Stomach (tissue), 8 donors: ENCODE measurements at regions not wholly inside any gene's neighbourhood (a gene's known extent, or its start where the extent isn't known, plus 50 kb on each side); places are given as distances from the start of the nearest gene placed in this dataset.
A peak's percentile ranks its signal among the peaks of the same experiment; 100 is the strongest.

Experiments used
- DNase-seq, 2 donors: peaks; one replicate each; pipeline versions ENCODE4 v3.0.0 to v3.0.0-alpha.2; 2013 to 2019
- H3K27ac ChIP-seq, 5 donors: fragments of 200-600 bp in 4 of 5; sonication (generic) in 4 of 5; one replicate each; pipeline ENCODE4 v1.5.1; 2013 to 2019; ENCODE audit warnings: mild to moderate bottlenecking in 1 of 5, moderate library complexity in 1 of 5
- H3K27me3 ChIP-seq, 3 donors: fragments of 200-600 bp; sonication (generic); one replicate each; pipeline ENCODE4 v1.5.1; 2017 to 2019; ENCODE audit warnings: mixed run types in 1 of 3
- H3K36me3 ChIP-seq, 4 donors: fragments of 200-600 bp; sonication (generic); 1 replicate in 3 of 4; 2 replicates in 1 of 4; pipeline ENCODE4 v1.5.1; 2016 to 2019
- H3K4me1 ChIP-seq, 4 donors: fragments of 200-600 bp; sonication (generic); one replicate each; pipeline ENCODE4 v1.5.1; 2016 to 2019
- H3K4me3 ChIP-seq, 4 donors: fragments of 200-600 bp; sonication (generic) in 3 of 4; one replicate each; pipeline ENCODE4 v1.5.1; 2016 to 2019; ENCODE audit warnings: mild to moderate bottlenecking in 1 of 4
- H3K9me3 ChIP-seq, 4 donors: fragments of 200-600 bp; sonication (generic); one replicate each; pipeline ENCODE4 v1.5.1; 2016 to 2019
- CTCF ChIP-seq, 7 experiments: fragments of 450-650 bp in 4 of 7; fragments of 200-600 bp in 3 of 7; sonication (generic) in 3 of 7; IDR thresholded peaks; one replicate each; pipeline ENCODE4 v1.5.1; 2016 to 2019; ENCODE audit warnings: antibody characterized with exemption in 7 of 7, control low read depth in 2 of 7, mild to moderate bottlenecking in 1 of 7
- EP300 ChIP-seq: sonication (generic); formaldehyde crosslinking; IDR thresholded peaks from one replicate; pipeline ENCODE4 v1.6.1; 2017; ENCODE audit warnings: antibody characterized with exemption
- POLR2A ChIP-seq, 4 donors: fragments of 450-650 bp; IDR thresholded peaks; one replicate each; pipeline ENCODE4 v1.6.1; 2016; ENCODE audit warnings: antibody characterized with exemption in 4 of 4, control low read depth in 2 of 4, mild to moderate bottlenecking in 1 of 4, moderate library complexity in 1 of 4
- POLR2AphosphoS5 ChIP-seq, 3 donors: sonication (generic); formaldehyde crosslinking; IDR thresholded peaks; one replicate each; pipeline ENCODE4 v1.6.1; 2016; ENCODE audit warnings: antibody characterized with exemption in 3 of 3
- WGBS, 5 donors: extraction: QIAGEN DNeasy Blood & Tissue Kit in 3 of 5; methylation state at CpG; one replicate each; pipeline versions ENCODE4 v1.1.5 to v1.1.7; 2013 to 2018; 5-methylcytosine and 5-hydroxymethylcytosine counted together
- intact Hi-C: fragments of 100-400 bp; cut with DNase I; formaldehyde crosslinking; loops from one replicate; pipeline ENCODE4 v1.15.1; 2023; ENCODE audit warnings: low total_unique reads
- donor health status: healthy with polysubstance abuse.
- donor health status: Bipolar disorder and iron deficiency.
- donor health status: healthy.

DNA sequence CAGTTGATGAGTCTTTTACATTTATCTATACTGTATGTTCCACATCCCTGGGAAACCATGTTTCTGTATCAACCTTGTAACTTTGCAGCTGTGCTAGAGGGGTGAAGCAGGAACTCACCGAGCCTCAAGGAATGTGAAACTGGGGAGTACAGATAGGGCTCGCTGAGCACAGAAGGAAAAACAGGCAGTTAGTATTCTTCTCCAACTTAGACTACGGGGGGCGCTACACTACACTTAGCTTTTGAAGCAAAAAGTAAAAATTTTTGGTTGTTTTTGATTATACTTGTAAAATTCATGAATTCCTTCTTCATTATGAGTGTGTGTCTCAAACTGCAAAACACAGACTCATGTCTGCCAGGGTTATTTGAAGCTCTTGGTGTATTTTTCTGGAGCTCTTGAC, 132.7 kb upstream of the RGMA start:
- Histone ChIP-seq H3K27me3 (no peaks in the 10 kb centered on the region), H3K9me3 (no peaks in the 10 kb centered on the region), H3K36me3 (no peaks in the 10 kb centered on the region), H3K27ac (no peak overlapping the region), H3K4me3 (no peak overlapping the region), H3K4me1 (no peaks in the 10 kb centered on the region)
- intact Hi-C loops: no loop called here
- 36 to 48% (median 42%) methylated on average over 4 of the region's 4 CpGs for WGBS, 5 donors
- no peak for TF ChIP-seq EP300
- TF ChIP-seq CTCF (IDR thresholded peaks at IDR 0.05): no peak
- no peak for TF ChIP-seq POLR2AphosphoS5 (IDR thresholded peaks at IDR 0.05)
- TF ChIP-seq POLR2A (IDR thresholded peaks at IDR 0.05): no peak
- no peak for DNase-seq

GRCh38 chr15:93219859-93220420, 130.9 kb upstream of the RGMA start:
- Histone ChIP-seq H3K4me3 (no peak overlapping the region), H3K36me3 (no peaks in the 10 kb centered on the region), H3K9me3 (no peaks in the 10 kb centered on the region), H3K27me3 (no peaks in the 10 kb centered on the region), H3K4me1 (no peaks in the 10 kb centered on the region), H3K27ac (no peak overlapping the region)
- intact Hi-C loops: no loop called here
- no peak for TF ChIP-seq POLR2AphosphoS5 (IDR thresholded peaks at IDR 0.05)
- no peak for TF ChIP-seq POLR2A (IDR thresholded peaks at IDR 0.05)
- no peak for TF ChIP-seq EP300
- no peak for TF ChIP-seq CTCF (IDR thresholded peaks at IDR 0.05)
- 71 to 88% (median 81%) methylated on average over 2 of the region's 2 CpGs for WGBS, 5 donors
- peak in 1 of 2 donors; percentile 25 for DNase-seq

- Histone ChIP-seq H3K9me3 (no peaks in the 10 kb centered on the region), H3K4me3 (no peak overlapping the region), H3K36me3 (no peaks in the 10 kb centered on the region), H3K27ac (no peak overlapping the region), H3K27me3 (no peaks in the 10 kb centered on the region), H3K4me1 (no peaks in the 10 kb centered on the region)
- no peak for DNase-seq
- intact Hi-C loops: no loop called here
- no peak for TF ChIP-seq EP300
- no peak for TF ChIP-seq CTCF (IDR thresholded peaks at IDR 0.05)
- no peak for TF ChIP-seq POLR2AphosphoS5 (IDR thresholded peaks at IDR 0.05)
- TF ChIP-seq POLR2A (IDR thresholded peaks at IDR 0.05): no peak
- 50 to 88% (median 74%) methylated on average over 1 of the region's 1 CpG for WGBS, 5 donors
These were observed 128.3 kb upstream of the RGMA start for GRCh38 chr15:93217343-93217742.

DNA sequence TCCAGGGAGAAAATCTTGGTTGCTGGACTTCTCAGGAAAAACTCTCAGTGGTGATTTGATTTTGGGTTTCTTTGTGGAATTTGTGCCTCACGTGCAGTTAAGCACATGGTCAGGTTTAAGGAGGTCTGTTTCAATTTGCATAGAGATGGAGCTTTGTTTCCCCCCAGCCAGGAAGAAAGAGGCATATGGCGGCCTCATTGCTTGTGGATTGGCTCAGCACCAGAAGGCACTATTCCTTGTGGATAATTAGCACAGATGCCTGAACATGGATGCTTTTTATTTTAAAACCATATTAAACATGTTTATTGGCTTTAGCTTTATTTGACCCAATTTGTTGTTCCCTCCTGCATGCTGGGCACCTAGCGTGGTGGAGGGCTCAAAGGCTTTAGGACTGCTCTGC, 125.1 kb upstream of the RGMA start:
- Histone ChIP-seq H3K4me3 (no peak overlapping the region), H3K27ac (no peak overlapping the region), H3K9me3 (no peaks in the 10 kb centered on the region), H3K36me3 (no peaks in the 10 kb centered on the region), H3K4me1 (no peaks in the 10 kb centered on the region), H3K27me3 (no peaks in the 10 kb centered on the region)
- no peak for DNase-seq
- intact Hi-C loops: no loop called here
- WGBS, 5 donors: 80 to 86% (median 83%) methylated on average over 3 of the region's 3 CpGs
- TF ChIP-seq POLR2AphosphoS5 (IDR thresholded peaks at IDR 0.05) (no peak), POLR2A (IDR thresholded peaks at IDR 0.05) (no peak), EP300 (no peak), CTCF (IDR thresholded peaks at IDR 0.05) (no peak)
